ENCODE measurements at regions not wholly inside any gene's neighbourhood (a gene's known extent, or its start where the extent isn't known, plus 50 kb on each side); places are given as distances from the start of the nearest gene placed in this dataset.

- no peak for DNase-seq
- intact Hi-C loops (cut with DNase I, micrococcal nuclease), result no loop called here
- no peak for ATAC-seq
Measured at GRCh38 chr2:220157312-220157711, 529.9 kb downstream of the SLC4A3 start.

DNA sequence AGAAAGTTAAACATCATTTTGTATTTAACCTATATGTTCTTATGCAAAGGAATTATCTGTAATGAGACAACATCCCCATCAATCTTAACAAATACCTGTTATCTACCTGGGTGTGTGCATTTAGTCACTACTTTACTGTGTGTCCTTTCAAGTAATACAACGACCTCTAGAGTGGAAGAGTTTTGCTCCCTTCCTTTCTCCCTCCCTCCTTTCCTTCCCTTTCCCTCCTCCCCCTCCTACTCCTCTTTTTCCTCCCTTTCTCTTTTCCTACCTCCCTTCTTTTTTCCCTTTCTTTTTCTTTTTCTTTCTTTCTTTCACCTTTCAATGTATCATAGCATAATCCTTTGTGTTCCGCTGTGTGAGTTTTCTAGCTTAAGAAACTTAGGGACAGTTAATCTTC, 532.3 kb downstream of the SLC4A3 start:
- DNase-seq (no peak), ATAC-seq (no peak)
- intact Hi-C loops (cut with DNase I, micrococcal nuclease), result no loop called here

DNA sequence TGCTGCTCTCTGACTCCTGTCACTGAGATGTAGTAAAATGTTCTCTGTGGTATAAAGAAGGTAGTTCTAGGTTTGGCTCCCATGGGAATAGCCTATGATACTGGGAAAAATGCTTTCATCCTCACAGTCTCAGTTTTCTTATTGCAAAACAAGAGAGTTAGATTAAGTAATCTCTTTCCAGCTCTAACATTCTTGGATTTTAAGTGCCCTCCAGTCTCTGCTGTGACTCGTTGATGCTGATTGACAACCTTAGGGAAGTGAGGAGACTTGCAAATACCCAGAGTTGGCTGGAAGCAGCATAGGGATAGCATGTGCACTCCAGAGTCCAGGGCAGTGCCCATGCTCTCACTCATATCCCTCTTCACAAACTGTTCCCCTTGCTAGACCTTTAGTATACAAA, 534.9 kb downstream of the SLC4A3 start:
- DNase-seq, result no peak
- intact Hi-C loops (cut with DNase I, micrococcal nuclease), result no loop called here
- no peak for ATAC-seq

DNA sequence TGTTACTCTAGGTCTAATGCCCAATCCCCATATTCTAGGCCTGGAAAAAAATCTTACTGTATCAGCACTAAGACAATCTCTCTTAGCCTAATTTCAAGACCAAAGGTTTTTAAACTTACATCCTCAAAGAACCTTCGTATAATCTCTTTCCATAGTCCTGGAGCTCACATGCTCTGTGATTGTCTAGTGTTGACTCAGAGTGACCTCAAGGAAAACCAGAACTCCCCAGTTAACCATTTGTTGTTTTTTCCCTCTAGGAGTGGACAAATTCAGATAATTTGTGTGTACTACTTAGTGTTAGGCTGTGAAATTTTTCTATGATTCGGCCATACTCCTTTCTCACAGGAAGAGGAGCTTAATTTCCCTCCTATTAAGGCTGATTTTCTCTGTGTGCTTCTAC, 536.1 kb downstream of the SLC4A3 start:
- intact Hi-C loops (cut with DNase I, micrococcal nuclease), result no loop called here
- ATAC-seq (no peak), DNase-seq (no peak)

DNA sequence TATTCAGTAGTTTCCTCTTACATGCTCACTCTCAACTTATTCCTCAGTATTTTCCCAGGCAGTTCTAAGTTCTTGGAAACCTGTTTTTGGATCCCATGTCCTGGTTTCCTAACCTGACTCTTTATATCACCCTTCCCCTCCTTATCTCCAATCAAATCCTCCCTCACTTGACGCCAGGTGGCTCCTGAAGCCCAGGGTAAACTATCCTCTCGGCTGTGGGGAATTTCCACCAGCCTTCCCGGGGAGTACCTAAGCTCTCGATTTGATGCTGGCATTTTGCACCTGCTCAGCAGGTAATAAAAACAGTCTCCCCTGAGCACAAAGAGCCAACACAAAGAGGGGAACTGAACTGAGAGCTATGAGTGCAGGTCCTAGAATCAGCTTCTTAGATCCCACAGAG, 538.0 kb downstream of the SLC4A3 start:
- intact Hi-C loops (cut with DNase I, micrococcal nuclease), result no loop called here
- peak in 1 of 2 donors; percentile 36 for DNase-seq

DNA sequence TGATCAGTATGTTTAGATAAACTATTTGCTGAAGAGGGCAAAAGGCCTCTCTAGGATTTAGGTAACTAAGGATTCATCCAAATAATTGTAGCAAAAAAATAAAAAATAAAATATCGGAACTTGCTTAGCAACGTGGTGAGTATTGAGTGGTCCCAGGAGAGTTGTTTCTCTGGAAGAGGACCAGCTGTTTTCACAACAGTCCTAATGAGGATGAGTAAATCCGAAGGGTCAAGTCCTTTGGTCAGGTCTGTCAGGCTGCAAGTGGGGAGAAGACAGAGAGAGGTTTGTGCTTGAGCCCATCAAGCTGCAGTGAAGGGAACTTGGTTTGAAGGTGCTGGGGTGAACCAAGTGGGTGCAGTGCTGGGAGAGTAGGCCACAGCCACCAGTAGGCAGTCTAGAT, 539.2 kb downstream of the SLC4A3 start:
- ATAC-seq, result no peak
- intact Hi-C loops (cut with DNase I, micrococcal nuclease), result no loop called here
- DNase-seq, result no peak

More for the DNA sequence above, 538.0 kb downstream of the SLC4A3 start:
- ATAC-seq, result peak; percentile 72

DNA sequence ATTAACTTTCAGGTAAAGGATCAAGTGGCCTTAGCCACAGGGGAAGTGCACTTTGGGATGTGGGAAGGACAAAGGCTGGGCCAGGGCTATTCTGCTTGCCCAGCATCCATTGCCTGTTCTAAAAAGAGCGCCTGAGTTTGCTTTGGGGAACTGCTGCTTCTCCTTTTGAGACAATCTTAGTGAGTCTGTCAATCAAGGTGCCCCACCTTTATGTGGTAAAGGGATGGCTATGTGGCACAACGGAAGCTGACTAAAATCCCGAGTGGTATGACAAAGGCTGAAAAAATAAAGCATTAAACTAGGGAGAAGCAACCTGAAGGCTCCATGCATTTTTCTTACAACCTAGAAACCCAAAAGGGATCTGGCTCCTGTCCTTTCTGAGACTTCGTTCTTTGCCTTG, 540.5 kb downstream of the SLC4A3 start:
- DNase-seq, result no peak
- ATAC-seq, result no peak
- intact Hi-C loops (cut with DNase I, micrococcal nuclease), result no loop called here

DNA sequence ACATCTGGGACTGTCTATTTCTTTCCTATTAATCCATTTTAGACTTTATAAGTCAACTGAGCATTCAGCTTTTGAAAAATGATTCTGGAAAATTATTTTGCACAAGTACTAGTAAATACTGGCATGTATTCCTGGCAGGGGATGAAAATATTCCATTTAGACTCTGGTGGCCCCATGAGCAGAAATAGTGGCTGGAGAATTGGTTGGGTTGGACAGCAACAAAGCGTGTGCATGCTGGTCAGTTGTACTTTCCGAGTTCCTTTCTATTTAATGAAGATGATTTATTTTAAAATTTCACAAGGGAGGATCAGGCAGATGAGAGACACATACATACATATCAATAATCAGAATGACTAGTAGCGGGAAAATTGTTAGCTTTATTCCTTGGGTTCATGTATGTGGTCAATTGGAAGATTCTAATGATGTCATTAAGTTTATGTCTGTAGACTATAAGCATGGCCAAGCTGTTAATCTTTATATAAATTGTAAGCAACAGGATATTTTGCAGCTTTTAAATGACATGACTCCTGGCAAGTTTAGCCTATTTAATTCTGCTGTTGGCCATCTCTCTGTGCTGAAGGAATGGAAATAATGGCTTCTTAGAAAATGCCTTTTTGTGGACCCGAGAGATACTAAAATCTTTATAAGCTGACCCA, 541.6 kb downstream of the SLC4A3 start:
- ATAC-seq (no peak), DNase-seq (no peak)
- intact Hi-C loops (cut with DNase I, micrococcal nuclease), result no loop called here

DNA sequence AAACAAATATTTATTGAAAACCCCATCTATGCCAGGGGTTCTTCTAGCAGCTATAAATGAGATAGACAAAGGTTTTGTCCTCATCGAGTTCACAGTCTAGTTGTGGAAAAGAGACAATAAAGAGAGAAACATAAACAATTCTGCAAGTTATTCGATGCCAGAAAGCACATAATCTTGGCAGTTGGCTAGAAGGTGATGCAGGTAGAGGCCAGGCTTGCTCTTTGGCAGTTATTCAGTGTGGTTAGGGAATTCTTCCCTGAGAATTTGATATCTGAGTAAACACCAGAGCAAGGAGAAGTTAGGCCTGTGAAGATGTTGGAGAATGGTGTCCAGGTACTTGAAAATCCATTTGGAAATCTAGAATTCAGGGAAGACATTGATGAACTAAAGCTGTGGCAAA, 547.4 kb downstream of the SLC4A3 start:
- no peak for ATAC-seq
- intact Hi-C loops (cut with DNase I, micrococcal nuclease), result no loop called here
- DNase-seq, result no peak

DNA sequence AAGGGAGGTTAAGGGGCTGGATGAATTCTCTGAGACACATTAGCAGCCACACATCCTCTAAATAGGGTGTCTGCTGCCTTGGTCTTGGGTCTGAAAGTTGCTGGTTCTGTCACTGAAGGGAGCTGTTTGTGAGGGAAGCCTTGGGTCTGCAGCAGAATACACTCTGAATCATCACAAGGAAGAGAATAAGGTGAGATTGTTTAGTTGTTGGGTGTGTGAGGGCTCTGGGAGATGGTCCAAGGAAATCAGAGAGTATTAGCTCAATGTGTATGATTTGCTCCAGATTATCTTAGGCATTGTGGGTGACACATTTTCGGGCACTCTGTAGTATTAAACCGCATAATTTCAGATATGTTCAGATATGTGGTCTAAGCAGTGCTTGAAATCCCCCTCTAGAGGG, 548.5 kb downstream of the SLC4A3 start:
- ATAC-seq, result no peak
- no peak for DNase-seq
- intact Hi-C loops (cut with DNase I, micrococcal nuclease), result no loop called here

- DNase-seq (no peak), ATAC-seq (no peak)
- intact Hi-C loops (cut with DNase I, micrococcal nuclease), result no loop called here
Measured at GRCh38 chr2:220178991-220179695, 551.7 kb downstream of the SLC4A3 start.

GRCh38 chr2:220181165-220181564, 553.7 kb downstream of the SLC4A3 start:
- DNase-seq, result no peak
- ATAC-seq, result no peak
- intact Hi-C loops (cut with DNase I, micrococcal nuclease), result no loop called here

DNA sequence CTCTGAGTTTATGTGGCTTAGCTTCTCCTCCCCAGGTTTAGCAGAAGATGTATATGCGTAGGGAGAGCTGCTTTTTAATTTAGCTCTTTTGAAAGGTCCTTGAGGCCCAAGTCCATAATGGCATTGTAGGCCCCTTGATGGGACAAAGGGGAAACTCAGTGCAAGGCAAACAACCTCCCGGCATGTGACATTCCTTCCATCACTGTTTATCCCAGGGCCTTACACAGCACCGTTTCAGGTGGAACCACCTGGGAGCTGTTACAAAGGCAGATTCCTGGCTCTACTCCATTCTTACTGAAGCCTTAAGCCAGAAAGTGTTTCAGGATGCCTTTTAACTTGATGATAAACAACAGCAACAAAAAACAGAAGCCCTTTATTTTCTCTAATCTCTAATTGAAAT, 555.4 kb downstream of the SLC4A3 start:
- no peak for ATAC-seq
- DNase-seq, result no peak
- intact Hi-C loops (cut with DNase I, micrococcal nuclease), result no loop called here

GRCh38 chr2:220185766-220186305, 558.4 kb downstream of the SLC4A3 start:
- ATAC-seq (no peak), DNase-seq (no peak)
- intact Hi-C loops (cut with DNase I, micrococcal nuclease), result no loop called here

DNA sequence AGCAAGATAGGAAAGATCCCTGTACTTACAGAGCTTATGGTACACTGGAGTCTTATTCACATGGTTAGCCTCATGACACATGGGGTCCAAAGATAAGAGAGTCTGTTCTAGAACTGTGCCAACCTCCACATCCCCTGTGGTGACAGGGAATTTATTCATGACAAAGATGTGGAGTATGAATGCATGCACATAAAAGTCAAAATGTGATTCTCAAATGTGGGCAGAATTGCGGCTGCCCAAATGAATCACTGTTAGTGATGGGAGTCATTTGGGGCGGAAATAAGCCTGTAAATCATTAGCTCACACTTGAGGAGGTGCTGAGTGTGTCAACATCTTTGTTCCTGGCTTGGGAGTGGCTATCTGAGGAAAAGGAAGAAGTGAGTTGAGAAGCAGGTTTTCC, 560.6 kb downstream of the SLC4A3 start:
- peak; percentile 89 for ATAC-seq
- no peak for DNase-seq
- intact Hi-C loops (cut with DNase I, micrococcal nuclease), result no loop called here

DNA sequence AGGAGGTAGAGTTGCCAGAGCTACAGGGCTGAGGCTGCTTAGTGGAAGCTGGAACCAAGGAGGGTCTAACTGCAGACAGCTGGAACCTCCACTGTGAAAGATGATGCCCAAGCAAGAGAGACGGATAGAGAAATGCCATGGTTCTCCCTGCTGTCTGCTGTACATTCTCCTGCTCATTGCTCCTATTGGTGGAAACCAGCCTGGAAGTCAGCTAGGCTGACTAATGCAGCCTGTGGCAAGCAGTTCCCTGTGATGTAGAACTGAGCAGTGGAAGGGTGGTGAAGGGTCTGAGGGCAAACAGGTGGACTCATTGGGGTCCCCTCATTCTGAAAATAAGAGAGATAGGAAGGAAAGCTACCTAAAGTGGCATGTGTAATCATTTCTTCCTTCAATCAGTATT, 563.6 kb downstream of the SLC4A3 start:
- intact Hi-C loops (cut with DNase I, micrococcal nuclease), result no loop called here
- ATAC-seq, result no peak
- no peak for DNase-seq

DNA sequence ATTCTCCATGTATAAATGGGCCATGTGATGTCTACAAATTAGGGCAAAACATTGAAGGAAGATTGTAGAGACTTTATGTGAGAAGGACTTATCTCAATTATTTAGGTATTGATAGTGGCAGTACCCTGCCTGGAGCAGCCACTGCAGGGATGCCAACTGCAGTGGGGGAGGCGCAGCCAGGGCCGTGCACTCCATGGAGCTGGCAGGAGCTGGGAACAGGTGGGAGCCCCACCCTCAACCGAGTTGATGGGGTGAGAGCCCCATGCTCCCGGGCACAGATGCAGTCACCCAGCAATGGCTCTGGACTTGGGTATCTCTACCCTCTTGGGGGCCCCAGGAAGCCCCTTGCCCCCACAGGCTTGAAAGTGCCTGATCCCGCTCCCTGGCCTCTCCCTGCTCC, 564.3 kb downstream of the SLC4A3 start:
- intact Hi-C loops (cut with DNase I, micrococcal nuclease), result no loop called here
- ATAC-seq (no peak), DNase-seq (no peak)

GRCh38 chr2:220192994-220193753, 565.7 kb downstream of the SLC4A3 start:
- no peak for ATAC-seq
- DNase-seq, result no peak
- intact Hi-C loops (cut with DNase I, micrococcal nuclease), result no loop called here

GRCh38 chr2:220194630-220195584, 567.5 kb downstream of the SLC4A3 start:
- no peak for ATAC-seq
- intact Hi-C loops (cut with DNase I, micrococcal nuclease), result no loop called here

More at GRCh38 chr2:220194630-220195584, 567.5 kb downstream of the SLC4A3 start:
- DNase-seq, result no peak
